Caco-2 (cell line): ENCODE measurements at regions not wholly inside any gene's neighbourhood (a gene's known extent, or its start where the extent isn't known, plus 50 kb on each side); places are given as distances from the start of the nearest gene placed in this dataset.

ENCODE experiments used
- BruUV-seq: library from RNA; stranded (reverse); fragments of 400-500 nt; replicated peaks from 2 replicates; lab custom pipeline; 2021; lab: Mats Ljungman, UMichigan
- CTCF ChIA-PET: fragments of 300-600 bp; sonication (Branson Sonifier 250); formaldehyde crosslinking; loops from one replicate; lab custom pipeline; 2022; ENCODE audit warnings: antibody characterized with exemption; lab: Charles Lee
- POLR2A ChIA-PET: fragments of 300-600 bp; sonication (Branson Sonifier 250); formaldehyde crosslinking; loops from one replicate; lab custom pipeline; 2022; ENCODE audit warnings: antibody characterized with exemption; lab: Charles Lee
- DNase-seq, 2 experiments: peaks; one replicate each; pipeline versions ENCODE4 v3.0.0 to v3.0.0-alpha.2; 2020 to 2022
- H3K27me3 ChIP-seq: replicated peaks from 2 replicates; pipeline ENCODE4 v1.6.0; 2011; ENCODE audit warnings: low read length; ENCODE audit not compliant: control insufficient read depth, insufficient read depth
- H3K36me3 ChIP-seq: 2 replicates; pipeline ENCODE4 v1.5.1; 2011; ENCODE audit warnings: low read length; ENCODE audit not compliant: control insufficient read depth, insufficient read depth
- H3K4me1 ChIP-seq: fragments of 250-450 bp; sonication (Bioruptor Pico); 2 replicates; pipeline ENCODE4 v1.5.1; 2020; ENCODE audit warnings: mild to moderate bottlenecking
- H3K4me3 ChIP-seq: 2 replicates; pipeline ENCODE4 v1.5.1; 2011; ENCODE audit warnings: low read depth, mild to moderate bottlenecking, control low read depth, low read length
- H3K9me3 ChIP-seq: fragments of 250-450 bp; sonication (Bioruptor Pico); 2 replicates; pipeline ENCODE4 v1.5.1; 2020; ENCODE audit warnings: mild to moderate bottlenecking, moderate library complexity
- H3K27ac Mint-ChIP-seq: one replicate; pipeline ENCODE4 v1.8.0; 2022; ENCODE audit warnings: mixed read lengths; ENCODE audit not compliant: unreplicated experiment
- H3K27me3 Mint-ChIP-seq: one replicate; pipeline ENCODE4 v1.8.0; 2022; ENCODE audit warnings: mixed read lengths; ENCODE audit not compliant: insufficient read depth, unreplicated experiment
- H3K36me3 Mint-ChIP-seq: one replicate; pipeline ENCODE4 v1.8.0; 2022; ENCODE audit warnings: mild to moderate bottlenecking, mixed read lengths; ENCODE audit not compliant: insufficient read depth, unreplicated experiment
- H3K4me1 Mint-ChIP-seq: one replicate; pipeline ENCODE4 v1.8.0; 2022; ENCODE audit warnings: low read depth, mixed read lengths; ENCODE audit not compliant: unreplicated experiment
- H3K4me3 Mint-ChIP-seq: one replicate; pipeline ENCODE4 v1.8.0; 2022; ENCODE audit warnings: mild to moderate bottlenecking, moderate library complexity, mixed read lengths; ENCODE audit not compliant: unreplicated experiment
- H3K9me3 Mint-ChIP-seq: one replicate; pipeline ENCODE4 v1.8.0; 2022; ENCODE audit warnings: mixed read lengths; ENCODE audit not compliant: unreplicated experiment
- CTCF ChIP-seq, 2 experiments: fragments of 200-600 bp in 1 of 2; IDR thresholded peaks; 1 replicate in 1 of 2; 2 replicates in 1 of 2; pipeline versions ENCODE4 v1.5.1 to v1.8.0; 2011 to 2022; ENCODE audit warnings: antibody characterized with exemption in 1 of 2, control low read depth in 1 of 2, inconsistent platforms in 1 of 2, low read depth in 1 of 2, low read length in 1 of 2, mild to moderate bottlenecking in 1 of 2, moderate library complexity in 1 of 2; ENCODE audit not compliant: insufficient read depth in 1 of 2, severe bottlenecking in 1 of 2, unreplicated experiment in 1 of 2
- intact Hi-C: fragments of 100-400 bp; cut with micrococcal nuclease; formaldehyde crosslinking; loops from one replicate; pipeline ENCODE4 v1.10.0; 2022; ENCODE audit not compliant: unreplicated experiment

- peaks cover 16% of the 10 kb centered on the region for H3K4me1 ChIP-seq
- H3K36me3 Mint-ChIP-seq, result no peaks in the 10 kb centered on the region
- no peak overlapping the region for H3K4me3 Mint-ChIP-seq
- TF ChIP-seq CTCF (IDR thresholded peaks at IDR 0.05; ENCODE audit: insufficient read depth in 1 of 2, low read depth in 1 of 2, low read length in 1 of 2, severe bottlenecking in 1 of 2, unreplicated experiment in 1 of 2), result no peak
- no peak overlapping the region for H3K27ac Mint-ChIP-seq
- H3K27me3 ChIP-seq, result no peaks in the 10 kb centered on the region
- H3K4me3 ChIP-seq, result no peak overlapping the region
- intact Hi-C loops, result no loop called here
- H3K27me3 Mint-ChIP-seq, result no peaks in the 10 kb centered on the region
- ChIA-PET POLR2A (no interaction called here), CTCF (no interaction called here)
- no peak for DNase-seq
- H3K4me1 Mint-ChIP-seq, result peaks cover 8% of the 10 kb centered on the region
- H3K9me3 Mint-ChIP-seq, result peaks cover 6% of the 10 kb centered on the region
- H3K36me3 ChIP-seq, result no peaks in the 10 kb centered on the region
- H3K9me3 ChIP-seq, result no peaks in the 10 kb centered on the region
- BruUV-seq, result no TSS peak
These were observed 107.7 kb upstream of the NFE2L3 start for GRCh38 chr7:26044320-26044719.

GRCh38 chr7:26046150-26046549, 105.8 kb upstream of the NFE2L3 start:
- peaks cover 8% of the 10 kb centered on the region for H3K4me1 Mint-ChIP-seq
- no peaks in the 10 kb centered on the region for H3K27me3 Mint-ChIP-seq
- no peak overlapping the region for H3K27ac Mint-ChIP-seq
- POLR2A ChIA-PET, result no interaction called here
- H3K9me3 ChIP-seq, result no peaks in the 10 kb centered on the region
- DNase-seq, result no peak
- H3K4me3 ChIP-seq, result no peak overlapping the region
- H3K27me3 ChIP-seq, result no peaks in the 10 kb centered on the region
- no peak overlapping the region for H3K4me3 Mint-ChIP-seq
- intact Hi-C loops, result loop anchor here (5.0 kb wide), 1 partner anchor 39 kb away; no protein-coding TSS in a partner anchor
- H3K36me3 ChIP-seq, result no peaks in the 10 kb centered on the region
- no peak for TF ChIP-seq CTCF (IDR thresholded peaks at IDR 0.05; ENCODE audit: insufficient read depth in 1 of 2, low read depth in 1 of 2, low read length in 1 of 2, severe bottlenecking in 1 of 2, unreplicated experiment in 1 of 2)
- CTCF ChIA-PET, result no interaction called here
- H3K36me3 Mint-ChIP-seq, result no peaks in the 10 kb centered on the region
- peaks cover 16% of the 10 kb centered on the region for H3K4me1 ChIP-seq
- peaks cover 7% of the 10 kb centered on the region for H3K9me3 Mint-ChIP-seq
- no TSS peak for BruUV-seq

GRCh38 chr7:26046878-26047277, 105.1 kb upstream of the NFE2L3 start:
- ChIA-PET POLR2A (interaction anchor here (0.6 kb wide), 1 partner anchor 155 kb away, joined by 3 read pairs; the partner anchor contains the start of gene CBX3), CTCF (no interaction called here)
- DNase-seq, result no peak
- Mint-ChIP-seq H3K27ac (no peak overlapping the region), H3K27me3 (no peaks in the 10 kb centered on the region), H3K36me3 (no peaks in the 10 kb centered on the region), H3K4me3 (no peak overlapping the region), H3K4me1 (peaks cover 8% of the 10 kb centered on the region), H3K9me3 (peaks cover 14% of the 10 kb centered on the region)
- H3K36me3 ChIP-seq, result no peaks in the 10 kb centered on the region
- TF ChIP-seq CTCF (IDR thresholded peaks at IDR 0.05; ENCODE audit: insufficient read depth in 1 of 2, low read depth in 1 of 2, low read length in 1 of 2, severe bottlenecking in 1 of 2, unreplicated experiment in 1 of 2), result no peak
- intact Hi-C loops, result loop anchor here (5.0 kb wide), 1 partner anchor 40 kb away; no protein-coding TSS in a partner anchor
- no TSS peak for BruUV-seq
- no peaks in the 10 kb centered on the region for H3K27me3 ChIP-seq
- H3K4me3 ChIP-seq, result no peak overlapping the region
- H3K9me3 ChIP-seq, result no peaks in the 10 kb centered on the region
- peaks cover 16% of the 10 kb centered on the region for H3K4me1 ChIP-seq
